HG03558 (cell line): ENCODE measurements at regions not wholly inside any gene's neighbourhood (a gene's known extent, or its start where the extent isn't known, plus 50 kb on each side); places are given as distances from the start of the nearest gene placed in this dataset.

Source experiments
- ATAC-seq: cut with Tn5 transposase; IDR thresholded peaks from one replicate; pipeline ENCODE4 v1.9.1; 2021; ENCODE audit warnings: moderate number of reproducible peaks; ENCODE audit not compliant: unreplicated experiment; ENCODE audit errors: extremely low read depth

GRCh38 chr3:82353306-82354171, 592.1 kb upstream of the GBE1 start:
- no peak for ATAC-seq

- ATAC-seq = no peak
These were observed 586.1 kb upstream of the GBE1 start for GRCh38 chr3:82347585-82347984.

- no peak for ATAC-seq
These were observed 581.1 kb upstream of the GBE1 start for GRCh38 chr3:82342521-82342920.

GRCh38 chr3:82329300-82329699, 567.9 kb upstream of the GBE1 start:
- ATAC-seq = no peak

- ATAC-seq = no peak
These were observed 550.5 kb upstream of the GBE1 start for GRCh38 chr3:82311901-82312300.

GRCh38 chr3:82308755-82309154, 547.3 kb upstream of the GBE1 start:
- no peak for ATAC-seq

- no peak for ATAC-seq
These were observed 544.7 kb upstream of the GBE1 start for GRCh38 chr3:82306189-82306588.

GRCh38 chr3:82294609-82295008, 533.2 kb upstream of the GBE1 start:
- ATAC-seq = no peak

- peak; percentile 84 for ATAC-seq
These were observed 532.4 kb upstream of the GBE1 start for GRCh38 chr3:82293867-82294266.

GRCh38 chr3:82293435-82293834, 532.0 kb upstream of the GBE1 start:
- ATAC-seq = no peak

- ATAC-seq = no peak
These were observed 526.1 kb upstream of the GBE1 start for GRCh38 chr3:82287562-82287961.

- ATAC-seq = no peak
These were observed 519.8 kb upstream of the GBE1 start for GRCh38 chr3:82281205-82281604.

- no peak for ATAC-seq
These were observed 515.5 kb upstream of the GBE1 start for GRCh38 chr3:82276992-82277391.

GRCh38 chr3:82274897-82275296, 513.5 kb upstream of the GBE1 start:
- no peak for ATAC-seq

GRCh38 chr3:82265747-82266146, 504.3 kb upstream of the GBE1 start:
- ATAC-seq = no peak

GRCh38 chr3:82262193-82262592, 500.7 kb upstream of the GBE1 start:
- no peak for ATAC-seq

- ATAC-seq = no peak
These were observed 500.2 kb upstream of the GBE1 start for GRCh38 chr3:82261637-82262036.

GRCh38 chr3:82261013-82261412, 499.6 kb upstream of the GBE1 start:
- no peak for ATAC-seq

GRCh38 chr3:82259994-82260393, 498.5 kb upstream of the GBE1 start:
- ATAC-seq = no peak

GRCh38 chr3:82240322-82240721, 478.9 kb upstream of the GBE1 start:
- no peak for ATAC-seq

- no peak for ATAC-seq
These were observed 474.8 kb upstream of the GBE1 start for GRCh38 chr3:82236257-82236656.

GRCh38 chr3:82229397-82229796, 468.0 kb upstream of the GBE1 start:
- no peak for ATAC-seq
